ENCODE measurements at regions not wholly inside any gene's neighbourhood (a gene's known extent, or its start where the extent isn't known, plus 50 kb on each side); places are given as distances from the start of the nearest gene placed in this dataset.

DNA sequence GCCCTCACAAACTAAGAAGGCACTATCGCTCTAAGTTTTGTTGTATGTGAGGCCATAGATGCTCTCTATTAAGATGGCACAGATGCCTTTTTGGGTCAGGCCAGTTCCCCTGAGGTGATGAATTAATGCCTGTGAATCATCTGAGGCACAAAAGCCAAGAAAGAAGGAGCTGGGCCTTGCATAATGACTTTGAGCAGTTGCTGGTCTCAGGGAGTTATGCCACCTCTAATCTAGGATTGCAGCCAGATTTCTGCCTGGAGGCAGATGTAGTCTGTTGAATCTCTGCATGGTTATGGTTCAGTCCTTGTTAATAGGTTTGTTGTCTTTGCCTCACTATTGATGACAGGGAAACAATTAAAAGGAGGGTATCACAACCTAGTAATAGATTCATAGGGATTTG, 168.1 kb upstream of the CHRM3 start:
- Histone ChIP-seq H3K27me3 (ENCODE audit: control insufficient read depth in 4 of 4, insufficient read depth in 4 of 4, low read length in 3 of 4) (no peaks in the 10 kb centered on the region), H3K9me3 (ENCODE audit: control insufficient read depth in 4 of 4, low read length in 3 of 4) (peaks cover 0 to 6% (median 0%) of the 10 kb centered on the region in 4 donors), H3K4me3 (ENCODE audit: low read depth in 1 of 3, low read length in 3 of 3) (no peak overlapping the region), H3K4me1 (ENCODE audit: control insufficient read depth in 4 of 4, insufficient read depth in 4 of 4, low read length in 3 of 4) (no peaks in the 10 kb centered on the region), H3K9ac (ENCODE audit: low read depth in 1 of 2, low read length in 2 of 2) (no peak overlapping the region), H3K36me3 (ENCODE audit: control insufficient read depth in 4 of 4, insufficient read depth in 3 of 4, low read depth in 1 of 4, low read length in 3 of 4) (no peaks in the 10 kb centered on the region), H3K27ac (ENCODE audit: low read depth in 1 of 2, low read length in 2 of 2) (no peak overlapping the region)
- 100% methylated on average over 1 of the region's 1 CpG for WGBS
- DNase-seq (ENCODE audit: low spot score): no peak
- TF ChIP-seq, protein P1, sequence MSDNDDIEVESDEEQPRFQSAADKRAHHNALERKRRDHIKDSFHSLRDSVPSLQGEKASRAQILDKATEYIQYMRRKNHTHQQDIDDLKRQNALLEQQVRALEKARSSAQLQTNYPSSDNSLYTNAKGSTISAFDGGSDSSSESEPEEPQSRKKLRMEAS (IDR thresholded peaks at IDR 0.05): no peak
- no peak for TF ChIP-seq FOXA2 (IDR thresholded peaks at IDR 0.05)
- TF ChIP-seq, protein P2, sequence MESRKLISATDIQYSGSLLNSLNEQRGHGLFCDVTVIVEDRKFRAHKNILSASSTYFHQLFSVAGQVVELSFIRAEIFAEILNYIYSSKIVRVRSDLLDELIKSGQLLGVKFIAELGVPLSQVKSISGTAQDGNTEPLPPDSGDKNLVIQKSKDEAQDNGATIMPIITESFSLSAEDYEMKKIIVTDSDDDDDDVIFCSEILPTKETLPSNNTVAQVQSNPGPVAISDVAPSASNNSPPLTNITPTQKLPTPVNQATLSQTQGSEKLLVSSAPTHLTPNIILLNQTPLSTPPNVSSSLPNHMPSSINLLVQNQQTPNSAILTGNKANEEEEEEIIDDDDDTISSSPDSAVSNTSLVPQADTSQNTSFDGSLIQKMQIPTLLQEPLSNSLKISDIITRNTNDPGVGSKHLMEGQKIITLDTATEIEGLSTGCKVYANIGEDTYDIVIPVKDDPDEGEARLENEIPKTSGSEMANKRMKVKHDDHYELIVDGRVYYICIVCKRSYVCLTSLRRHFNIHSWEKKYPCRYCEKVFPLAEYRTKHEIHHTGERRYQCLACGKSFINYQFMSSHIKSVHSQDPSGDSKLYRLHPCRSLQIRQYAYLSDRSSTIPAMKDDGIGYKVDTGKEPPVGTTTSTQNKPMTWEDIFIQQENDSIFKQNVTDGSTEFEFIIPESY (IDR thresholded peaks at IDR 0.05): no peak
- no peak for TF ChIP-seq SP1 (IDR thresholded peaks at IDR 0.05)

DNA sequence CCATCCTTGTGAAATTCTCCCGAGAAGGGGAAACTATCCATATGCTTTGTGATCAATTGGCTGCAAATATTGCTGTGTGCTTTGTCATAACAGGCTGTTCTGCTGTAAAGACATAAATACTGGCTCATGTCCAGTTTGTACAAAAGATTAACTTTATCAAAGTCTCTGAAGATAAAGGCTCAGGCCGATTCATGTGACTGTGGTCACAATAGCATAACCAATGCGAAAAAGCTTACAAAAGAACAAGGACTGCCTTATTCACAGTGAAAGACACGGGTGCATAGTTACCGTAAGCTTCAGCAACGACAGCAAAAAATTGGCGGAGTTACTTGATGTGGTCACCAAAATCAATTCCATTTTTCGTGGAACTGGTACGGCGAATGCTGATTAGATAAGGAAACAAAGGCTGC, 173.6 kb upstream of the CHRM3 start:
- Histone ChIP-seq H3K9me3 (ENCODE audit: control insufficient read depth in 4 of 4, low read length in 3 of 4) (no peaks in the 10 kb centered on the region), H3K27me3 (ENCODE audit: control insufficient read depth in 4 of 4, insufficient read depth in 4 of 4, low read length in 3 of 4) (no peaks in the 10 kb centered on the region), H3K9ac (ENCODE audit: low read depth in 1 of 2, low read length in 2 of 2) (no peak overlapping the region), H3K4me3 (ENCODE audit: low read depth in 1 of 3, low read length in 3 of 3) (no peak overlapping the region), H3K36me3 (ENCODE audit: control insufficient read depth in 4 of 4, insufficient read depth in 3 of 4, low read depth in 1 of 4, low read length in 3 of 4) (no peaks in the 10 kb centered on the region), H3K27ac (ENCODE audit: low read depth in 1 of 2, low read length in 2 of 2) (no peak overlapping the region), H3K4me1 (ENCODE audit: control insufficient read depth in 4 of 4, insufficient read depth in 4 of 4, low read length in 3 of 4) (no peaks in the 10 kb centered on the region)
- DNase-seq (ENCODE audit: low spot score): no peak
- TF ChIP-seq, protein P1 (IDR thresholded peaks at IDR 0.05): no peak
- TF ChIP-seq, protein P3, sequence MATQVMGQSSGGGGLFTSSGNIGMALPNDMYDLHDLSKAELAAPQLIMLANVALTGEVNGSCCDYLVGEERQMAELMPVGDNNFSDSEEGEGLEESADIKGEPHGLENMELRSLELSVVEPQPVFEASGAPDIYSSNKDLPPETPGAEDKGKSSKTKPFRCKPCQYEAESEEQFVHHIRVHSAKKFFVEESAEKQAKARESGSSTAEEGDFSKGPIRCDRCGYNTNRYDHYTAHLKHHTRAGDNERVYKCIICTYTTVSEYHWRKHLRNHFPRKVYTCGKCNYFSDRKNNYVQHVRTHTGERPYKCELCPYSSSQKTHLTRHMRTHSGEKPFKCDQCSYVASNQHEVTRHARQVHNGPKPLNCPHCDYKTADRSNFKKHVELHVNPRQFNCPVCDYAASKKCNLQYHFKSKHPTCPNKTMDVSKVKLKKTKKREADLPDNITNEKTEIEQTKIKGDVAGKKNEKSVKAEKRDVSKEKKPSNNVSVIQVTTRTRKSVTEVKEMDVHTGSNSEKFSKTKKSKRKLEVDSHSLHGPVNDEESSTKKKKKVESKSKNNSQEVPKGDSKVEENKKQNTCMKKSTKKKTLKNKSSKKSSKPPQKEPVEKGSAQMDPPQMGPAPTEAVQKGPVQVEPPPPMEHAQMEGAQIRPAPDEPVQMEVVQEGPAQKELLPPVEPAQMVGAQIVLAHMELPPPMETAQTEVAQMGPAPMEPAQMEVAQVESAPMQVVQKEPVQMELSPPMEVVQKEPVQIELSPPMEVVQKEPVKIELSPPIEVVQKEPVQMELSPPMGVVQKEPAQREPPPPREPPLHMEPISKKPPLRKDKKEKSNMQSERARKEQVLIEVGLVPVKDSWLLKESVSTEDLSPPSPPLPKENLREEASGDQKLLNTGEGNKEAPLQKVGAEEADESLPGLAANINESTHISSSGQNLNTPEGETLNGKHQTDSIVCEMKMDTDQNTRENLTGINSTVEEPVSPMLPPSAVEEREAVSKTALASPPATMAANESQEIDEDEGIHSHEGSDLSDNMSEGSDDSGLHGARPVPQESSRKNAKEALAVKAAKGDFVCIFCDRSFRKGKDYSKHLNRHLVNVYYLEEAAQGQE (IDR thresholded peaks at IDR 0.05): no peak
- TF ChIP-seq HNF4A (conservative IDR thresholded peaks at IDR 0.05): no peak
- no peak for TF ChIP-seq GABPA (IDR thresholded peaks at IDR 0.05 in 1 of 2, conservative IDR thresholded peaks at IDR 0.05 in 1 of 2)
- no peak for TF ChIP-seq TAF1 (conservative IDR thresholded peaks at IDR 0.05)
- TF ChIP-seq, protein P4, sequence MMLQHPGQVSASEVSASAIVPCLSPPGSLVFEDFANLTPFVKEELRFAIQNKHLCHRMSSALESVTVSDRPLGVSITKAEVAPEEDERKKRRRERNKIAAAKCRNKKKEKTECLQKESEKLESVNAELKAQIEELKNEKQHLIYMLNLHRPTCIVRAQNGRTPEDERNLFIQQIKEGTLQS (IDR thresholded peaks at IDR 0.05): no peak
- no peak for TF ChIP-seq YY1 (IDR thresholded peaks at IDR 0.05)
- TF ChIP-seq, protein P5, sequence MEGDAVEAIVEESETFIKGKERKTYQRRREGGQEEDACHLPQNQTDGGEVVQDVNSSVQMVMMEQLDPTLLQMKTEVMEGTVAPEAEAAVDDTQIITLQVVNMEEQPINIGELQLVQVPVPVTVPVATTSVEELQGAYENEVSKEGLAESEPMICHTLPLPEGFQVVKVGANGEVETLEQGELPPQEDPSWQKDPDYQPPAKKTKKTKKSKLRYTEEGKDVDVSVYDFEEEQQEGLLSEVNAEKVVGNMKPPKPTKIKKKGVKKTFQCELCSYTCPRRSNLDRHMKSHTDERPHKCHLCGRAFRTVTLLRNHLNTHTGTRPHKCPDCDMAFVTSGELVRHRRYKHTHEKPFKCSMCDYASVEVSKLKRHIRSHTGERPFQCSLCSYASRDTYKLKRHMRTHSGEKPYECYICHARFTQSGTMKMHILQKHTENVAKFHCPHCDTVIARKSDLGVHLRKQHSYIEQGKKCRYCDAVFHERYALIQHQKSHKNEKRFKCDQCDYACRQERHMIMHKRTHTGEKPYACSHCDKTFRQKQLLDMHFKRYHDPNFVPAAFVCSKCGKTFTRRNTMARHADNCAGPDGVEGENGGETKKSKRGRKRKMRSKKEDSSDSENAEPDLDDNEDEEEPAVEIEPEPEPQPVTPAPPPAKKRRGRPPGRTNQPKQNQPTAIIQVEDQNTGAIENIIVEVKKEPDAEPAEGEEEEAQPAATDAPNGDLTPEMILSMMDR (IDR thresholded peaks at IDR 0.05; ENCODE audit: low read depth, low read length, missing input control): no peak
- TF ChIP-seq, protein P2 (IDR thresholded peaks at IDR 0.05): no peak
- TF ChIP-seq RXRA (IDR thresholded peaks at IDR 0.05): no peak
- no peak for TF ChIP-seq RAD21 (IDR thresholded peaks at IDR 0.05)
- TF ChIP-seq FOXA2 (IDR thresholded peaks at IDR 0.05): no peak
- no peak for TF ChIP-seq FOXA1 (IDR thresholded peaks at IDR 0.05)
- no peak for TF ChIP-seq EGR1 (IDR thresholded peaks at IDR 0.05; ENCODE audit: low read depth in 2 of 2)
- no peak for TF ChIP-seq HNF4G (IDR thresholded peaks at IDR 0.05)
- 65% methylated on average over 10 of the region's 10 CpGs for WGBS
